NCI-H2196 treated with DMSO at 0.1 percent for 48 hours (cell line): ENCODE measurements at regions not wholly inside any gene's neighbourhood (a gene's known extent, or its start where the extent isn't known, plus 50 kb on each side); places are given as distances from the start of the nearest gene placed in this dataset.
"Not testable (repeated sequence)": the region's sequence is repeated elsewhere in the genome, so short reads cannot be mapped to it uniquely, and the experiment has no call there.

Experiments used
- DNase-seq: peaks from one replicate; lab custom pipeline; 2025; ENCODE audit not compliant: unreplicated experiment; lab: John Stamatoyannopoulos, UW

GRCh38 chr5:176140138-176140537 is 98.1 kb upstream of the SIMC1 start:
- DNase-seq, result not testable (repeated sequence)

DNA sequence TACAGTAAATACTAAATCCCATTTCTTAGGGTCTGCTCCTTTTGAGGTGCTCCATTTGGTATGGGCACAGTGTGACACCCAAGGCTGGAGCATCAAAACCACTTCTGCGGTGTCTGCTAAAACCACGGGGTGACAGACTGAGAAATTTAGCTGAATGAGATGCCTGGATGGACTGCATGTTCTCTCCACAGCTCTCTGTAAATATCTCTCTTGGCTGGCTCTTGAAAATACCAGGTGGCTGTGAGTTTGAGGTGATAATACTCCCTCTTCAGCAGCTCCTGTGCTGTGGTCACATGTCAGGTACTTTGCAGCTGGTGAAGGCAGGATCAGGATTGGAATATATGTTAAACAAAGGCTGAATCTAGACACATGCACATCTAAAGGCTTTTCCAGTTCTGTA is 93.7 kb upstream of the SIMC1 start:
- DNase-seq, result peak; percentile 29

GRCh38 chr5:176149948-176150347 is 88.3 kb upstream of the SIMC1 start:
- DNase-seq, result not testable (repeated sequence)

DNA sequence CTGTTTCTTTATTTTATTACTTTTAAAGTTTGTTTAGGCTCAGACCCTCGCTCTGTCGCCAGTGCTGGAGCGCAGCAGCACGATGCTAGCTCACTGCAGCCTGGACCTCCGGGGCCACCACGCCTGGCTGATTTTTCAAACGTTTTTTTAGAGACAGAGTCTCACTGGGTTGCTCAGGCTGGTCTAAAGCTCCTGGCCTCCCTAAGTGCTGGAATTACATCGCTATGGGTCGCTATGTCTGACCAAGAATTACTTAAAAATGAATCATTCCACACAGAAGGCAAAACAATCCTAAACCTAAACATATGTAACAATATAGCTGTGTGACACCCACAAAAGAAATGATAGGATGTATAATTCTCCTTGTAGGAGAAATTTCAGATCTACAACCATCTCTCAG is 86.9 kb upstream of the SIMC1 start:
- no peak for DNase-seq

- no peak for DNase-seq
Measured at GRCh38 chr5:176152191-176152929, 85.9 kb upstream of the SIMC1 start.

DNA sequence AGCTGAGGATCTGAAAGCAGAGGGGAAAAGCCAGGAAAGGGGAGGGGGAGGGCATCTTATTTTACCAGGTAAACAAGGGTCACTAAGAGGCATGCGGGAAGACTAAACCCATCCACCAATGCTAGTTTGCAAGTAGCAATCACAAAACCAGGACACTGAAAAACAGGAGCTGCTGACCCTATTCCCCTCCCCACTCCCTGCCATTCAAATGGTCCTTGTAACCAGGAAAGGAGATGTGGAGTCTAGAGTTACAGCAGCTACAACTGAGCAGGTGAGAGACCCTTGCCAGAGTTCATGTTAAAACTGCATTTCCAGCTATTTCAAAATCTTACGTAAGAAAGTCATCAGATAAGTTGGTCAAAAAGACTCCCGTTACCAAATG is 85.3 kb upstream of the SIMC1 start:
- no peak for DNase-seq

GRCh38 chr5:176153741-176154140 is 84.5 kb upstream of the SIMC1 start:
- DNase-seq, result no peak

DNA sequence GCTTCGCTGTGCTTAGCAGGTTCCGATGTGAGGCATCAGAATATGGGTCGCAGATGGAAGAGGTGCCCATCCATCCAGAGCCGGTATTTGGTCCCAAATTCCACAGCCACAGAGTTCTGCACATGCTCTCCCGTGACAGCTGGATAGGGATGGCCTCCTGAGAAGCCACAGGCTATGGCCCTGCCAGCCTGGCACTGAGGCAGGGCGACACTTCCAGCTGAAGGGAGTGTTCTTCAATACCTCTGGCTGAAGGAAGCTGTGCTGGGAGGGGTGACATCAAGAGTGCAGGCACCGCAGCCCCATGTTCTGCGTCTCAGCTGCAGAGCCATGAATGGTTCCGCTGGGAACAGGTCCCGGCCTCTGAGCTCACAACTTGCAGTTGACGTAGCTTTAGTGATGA is 83.4 kb upstream of the SIMC1 start:
- no peak for DNase-seq

GRCh38 chr5:176155922-176156359 is 82.3 kb upstream of the SIMC1 start:
- DNase-seq, result no peak

DNA sequence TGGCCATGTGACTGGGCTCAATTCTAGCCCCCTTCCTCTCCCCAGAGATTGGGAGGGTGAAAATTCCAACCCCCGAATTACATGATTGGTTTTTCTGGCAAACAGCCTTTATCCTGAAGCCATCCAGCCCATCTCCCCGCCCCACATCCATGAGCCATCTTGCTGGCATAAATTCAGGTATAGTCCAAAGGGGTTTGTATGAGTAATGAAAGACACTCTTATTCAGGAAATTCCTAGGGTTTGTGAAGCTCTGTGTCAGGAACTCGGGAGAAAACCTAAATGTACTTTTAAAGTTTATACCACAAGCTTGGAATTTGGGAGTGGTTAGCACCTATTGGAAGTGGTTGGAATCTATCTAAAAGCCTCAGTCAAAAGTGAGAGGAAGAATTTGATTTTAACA is 80.6 kb upstream of the SIMC1 start:
- DNase-seq, result no peak

GRCh38 chr5:176161431-176161830 is 76.8 kb upstream of the SIMC1 start:
- no peak for DNase-seq

- no peak for DNase-seq
Measured at GRCh38 chr5:176162198-176162597, 76.0 kb upstream of the SIMC1 start.

GRCh38 chr5:176162888-176163287 is 75.3 kb upstream of the SIMC1 start:
- DNase-seq, result no peak

GRCh38 chr5:176166427-176166826 is 71.8 kb upstream of the SIMC1 start:
- DNase-seq, result no peak

- DNase-seq, result no peak
Measured at GRCh38 chr5:176167800-176168199, 70.4 kb upstream of the SIMC1 start.

DNA sequence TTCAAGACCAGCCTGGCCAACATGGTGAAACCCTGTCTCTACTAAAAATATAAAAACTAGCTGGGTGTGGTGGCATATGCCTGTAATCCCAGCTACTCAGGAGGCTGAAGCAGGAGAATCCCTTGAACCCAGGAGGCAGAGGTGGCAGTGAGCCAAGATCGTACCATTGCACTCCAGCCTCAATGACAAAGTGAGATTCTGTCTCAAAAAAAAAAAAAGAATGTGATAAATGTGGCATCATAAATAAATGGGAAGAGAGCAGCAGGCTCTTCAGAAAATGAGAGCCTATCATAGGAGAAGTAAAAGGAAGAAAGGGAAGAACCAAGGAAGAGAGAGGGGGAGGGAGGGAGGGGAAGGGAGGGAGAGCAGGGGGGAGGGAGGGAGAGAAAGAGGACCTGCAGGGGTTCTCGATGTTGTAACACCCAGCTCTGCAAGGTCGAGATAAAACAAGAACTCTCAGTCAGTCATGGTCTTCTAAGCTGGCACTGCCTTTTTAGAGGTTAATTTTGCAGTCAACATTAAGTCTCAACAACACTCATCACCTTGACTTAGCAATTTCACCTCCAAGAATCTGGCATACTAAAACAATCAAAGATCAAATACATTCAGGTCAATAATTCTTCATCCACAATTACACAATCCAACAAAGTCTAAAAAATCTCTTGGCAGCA is 68.7 kb upstream of the SIMC1 start:
- DNase-seq, result no peak

- no peak for DNase-seq
Measured at GRCh38 chr5:176170084-176170483, 68.1 kb upstream of the SIMC1 start.

DNA sequence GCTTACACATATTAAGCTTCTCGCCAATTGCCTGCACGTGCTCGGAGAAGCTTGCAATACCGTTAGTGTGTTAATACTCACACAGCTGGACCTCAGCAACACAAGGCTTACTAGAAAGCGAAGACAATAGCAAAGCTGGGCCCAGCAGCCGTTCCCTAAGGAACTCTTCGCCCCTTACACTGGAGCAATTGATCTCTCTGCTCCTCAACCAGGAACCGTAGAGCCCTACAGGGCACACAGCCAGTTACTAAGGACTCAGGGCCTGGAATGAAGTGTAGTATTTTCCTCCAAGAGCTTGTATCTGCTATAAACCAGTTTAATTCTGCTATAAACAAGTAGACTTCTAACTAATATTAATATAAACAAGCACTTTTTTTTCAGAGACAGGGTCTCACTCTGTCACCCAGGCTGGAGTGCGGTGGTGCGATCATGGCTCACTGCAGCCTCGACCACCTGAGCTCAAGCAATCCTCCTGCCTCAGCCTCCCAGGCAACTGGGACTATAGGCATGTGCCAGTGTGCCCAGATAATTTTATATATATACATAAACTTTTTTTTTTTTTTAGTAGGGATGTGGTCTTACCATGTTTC is 67.0 kb upstream of the SIMC1 start:
- no peak for DNase-seq

GRCh38 chr5:176172246-176172645 is 66.0 kb upstream of the SIMC1 start:
- no peak for DNase-seq

DNA sequence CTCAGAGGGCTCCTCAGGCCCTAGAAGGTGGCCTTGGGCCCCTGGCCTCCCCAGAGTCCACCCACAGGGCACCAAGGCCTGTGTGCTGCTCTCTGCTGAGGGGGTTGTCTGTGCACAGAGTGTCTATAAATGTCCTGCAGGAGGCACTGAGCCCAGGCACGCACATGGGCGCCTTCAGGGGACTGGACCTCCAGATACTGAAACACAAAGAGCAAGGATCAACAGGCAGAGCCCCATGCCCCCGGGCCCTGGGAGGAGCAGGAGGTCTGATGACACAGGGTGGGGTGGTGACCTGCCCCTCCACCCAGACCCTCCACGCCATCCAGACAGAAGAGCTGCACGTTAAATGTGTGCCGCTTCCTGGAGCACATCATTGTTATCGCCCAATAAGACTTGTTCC is 64.6 kb upstream of the SIMC1 start:
- DNase-seq, result no peak

GRCh38 chr5:176174345-176175025 is 63.7 kb upstream of the SIMC1 start:
- no peak for DNase-seq
